GM18505 (cell line): ENCODE measurements at regions not wholly inside any gene's neighbourhood (a gene's known extent, or its start where the extent isn't known, plus 50 kb on each side); places are given as distances from the start of the nearest gene placed in this dataset.

Experiments
- ATAC-seq: cut with Tn5 transposase; IDR thresholded peaks from one replicate; pipeline ENCODE4 v1.9.1; 2021; ENCODE audit not compliant: unreplicated experiment
- POLR2A ChIP-seq: IDR thresholded peaks from 4 replicates; pipeline ENCODE4 v1.6.1; 2011; ENCODE audit warnings: borderline replicate concordance; ENCODE audit not compliant: insufficient read depth, insufficient read length; ENCODE audit errors: extremely low read depth

DNA sequence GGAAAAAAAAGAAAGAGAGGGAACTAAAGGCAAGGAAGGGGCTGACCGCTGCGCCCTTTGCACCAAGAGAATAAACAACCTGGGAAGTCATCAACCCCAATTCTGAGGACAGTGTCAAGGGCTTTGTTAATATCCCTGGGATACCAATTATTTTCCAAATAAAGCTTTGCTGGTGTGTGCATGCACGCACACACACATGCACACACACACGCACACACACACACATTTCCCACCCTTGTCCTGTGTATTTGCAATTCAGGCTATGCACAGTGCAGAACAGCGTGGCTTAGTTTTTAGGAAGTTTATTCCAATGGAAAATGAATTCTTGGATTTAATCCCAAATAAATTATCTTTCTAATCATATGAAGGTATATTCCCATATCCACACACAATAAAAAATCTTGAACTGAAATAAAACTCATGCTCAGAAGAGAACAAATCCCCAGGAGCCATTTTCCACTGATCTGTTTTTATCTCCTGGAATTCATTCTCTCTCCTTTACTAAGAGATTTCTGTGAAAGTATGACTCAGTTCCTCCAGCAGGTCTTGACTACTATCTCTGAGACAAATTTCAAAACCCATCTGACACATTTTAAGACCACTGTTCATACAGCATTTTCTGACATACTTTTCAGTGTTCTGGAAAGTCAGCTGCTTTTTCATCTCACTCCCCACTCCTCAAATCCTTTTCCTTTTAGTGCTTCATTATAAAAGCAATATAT is 334.4 kb upstream of the ATP2B1 start:
- TF ChIP-seq POLR2A, result no peak
- no peak for ATAC-seq

DNA sequence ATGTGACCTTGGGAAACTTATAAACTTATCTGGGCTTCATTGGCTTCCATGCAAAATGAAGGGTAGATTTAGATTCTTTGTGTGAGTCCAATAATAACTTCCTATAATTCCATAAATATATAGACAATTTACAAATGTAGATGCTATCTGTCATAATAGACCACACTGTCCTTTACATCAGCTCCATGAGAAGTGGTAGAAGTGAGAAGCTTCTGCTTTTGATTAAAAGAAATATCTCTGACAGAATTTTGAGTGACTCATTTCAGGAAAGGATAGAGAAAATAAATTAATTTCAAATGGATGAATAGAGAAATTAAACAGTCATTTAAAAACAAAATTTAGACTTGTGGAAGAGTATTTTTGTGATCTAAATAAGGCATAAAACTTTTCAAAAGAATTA is 329.7 kb upstream of the ATP2B1 start:
- no peak for ATAC-seq
- no peak for TF ChIP-seq POLR2A

- no peak for ATAC-seq
- TF ChIP-seq POLR2A, result no peak
Measured at GRCh38 chr12:90037740-90038139, 329.1 kb upstream of the ATP2B1 start.

GRCh38 chr12:90036637-90037036 is 328.0 kb upstream of the ATP2B1 start:
- no peak for ATAC-seq
- TF ChIP-seq POLR2A, result no peak

DNA sequence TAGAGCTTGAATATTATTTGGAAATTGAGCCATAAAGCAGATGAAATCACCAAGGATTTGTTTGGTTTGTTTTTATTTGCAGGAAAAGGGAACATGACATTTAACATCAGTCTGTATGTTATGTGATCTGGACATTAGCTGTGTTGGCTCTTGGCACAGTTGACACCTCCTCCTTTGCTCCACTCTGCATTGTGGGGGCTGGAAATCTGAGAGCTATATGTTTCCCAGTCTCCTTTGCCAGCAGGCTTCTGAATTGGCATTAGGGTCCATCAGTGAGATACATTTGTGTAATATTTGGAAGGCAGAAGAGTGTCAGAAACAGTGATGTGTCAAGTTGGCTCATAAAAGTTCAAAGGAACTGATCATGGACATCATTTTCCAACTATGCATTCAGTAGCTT is 322.1 kb upstream of the ATP2B1 start:
- ATAC-seq, result no peak
- TF ChIP-seq POLR2A, result no peak

DNA sequence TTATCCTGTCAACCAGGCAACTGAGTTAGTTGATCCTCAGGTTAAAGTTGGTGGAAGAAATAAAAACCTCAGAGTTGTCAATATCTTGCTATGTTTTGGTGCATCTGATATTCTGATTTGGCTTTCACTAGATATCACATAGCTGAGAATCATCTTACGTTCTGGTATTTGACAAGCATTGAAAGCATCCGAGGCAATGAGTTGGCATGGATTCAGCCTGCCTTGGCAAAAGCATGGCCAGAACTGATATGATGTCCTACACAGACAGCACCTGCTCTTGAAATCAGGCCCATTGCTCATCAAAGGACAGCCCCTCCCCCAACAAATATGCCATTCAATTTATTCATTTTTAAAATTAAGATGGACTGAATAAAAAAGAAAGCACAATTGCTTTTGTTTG is 320.7 kb upstream of the ATP2B1 start:
- TF ChIP-seq POLR2A, result no peak
- ATAC-seq, result no peak

DNA sequence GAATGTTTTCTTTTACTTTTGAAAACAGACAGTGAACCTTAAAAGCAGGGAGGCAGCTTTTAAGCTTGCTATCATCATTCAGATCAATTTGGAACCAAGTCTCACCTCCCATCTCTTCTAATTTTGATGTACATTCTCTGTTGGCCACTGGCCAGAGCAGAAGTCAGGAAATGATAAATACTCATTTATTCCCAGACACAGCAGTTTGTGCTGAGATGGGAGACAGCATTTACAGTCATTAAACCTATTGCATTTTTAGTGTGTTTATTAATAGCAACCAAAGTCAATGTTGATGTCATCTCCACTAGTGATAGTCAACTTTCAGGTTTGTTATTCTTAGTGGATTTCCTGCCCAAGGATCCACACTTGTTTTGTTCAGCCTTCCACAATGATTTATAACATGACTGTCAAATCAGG is 320.0 kb upstream of the ATP2B1 start:
- no peak for TF ChIP-seq POLR2A
- no peak for ATAC-seq

GRCh38 chr12:90027889-90028634 is 319.4 kb upstream of the ATP2B1 start:
- no peak for ATAC-seq
- TF ChIP-seq POLR2A, result no peak

GRCh38 chr12:90027041-90027440 is 318.4 kb upstream of the ATP2B1 start:
- ATAC-seq, result no peak
- no peak for TF ChIP-seq POLR2A

- no peak for ATAC-seq
- no peak for TF ChIP-seq POLR2A
Measured at GRCh38 chr12:90026516-90026915, 317.9 kb upstream of the ATP2B1 start.

GRCh38 chr12:90024262-90024661 is 315.6 kb upstream of the ATP2B1 start:
- no peak for TF ChIP-seq POLR2A
- ATAC-seq, result no peak

DNA sequence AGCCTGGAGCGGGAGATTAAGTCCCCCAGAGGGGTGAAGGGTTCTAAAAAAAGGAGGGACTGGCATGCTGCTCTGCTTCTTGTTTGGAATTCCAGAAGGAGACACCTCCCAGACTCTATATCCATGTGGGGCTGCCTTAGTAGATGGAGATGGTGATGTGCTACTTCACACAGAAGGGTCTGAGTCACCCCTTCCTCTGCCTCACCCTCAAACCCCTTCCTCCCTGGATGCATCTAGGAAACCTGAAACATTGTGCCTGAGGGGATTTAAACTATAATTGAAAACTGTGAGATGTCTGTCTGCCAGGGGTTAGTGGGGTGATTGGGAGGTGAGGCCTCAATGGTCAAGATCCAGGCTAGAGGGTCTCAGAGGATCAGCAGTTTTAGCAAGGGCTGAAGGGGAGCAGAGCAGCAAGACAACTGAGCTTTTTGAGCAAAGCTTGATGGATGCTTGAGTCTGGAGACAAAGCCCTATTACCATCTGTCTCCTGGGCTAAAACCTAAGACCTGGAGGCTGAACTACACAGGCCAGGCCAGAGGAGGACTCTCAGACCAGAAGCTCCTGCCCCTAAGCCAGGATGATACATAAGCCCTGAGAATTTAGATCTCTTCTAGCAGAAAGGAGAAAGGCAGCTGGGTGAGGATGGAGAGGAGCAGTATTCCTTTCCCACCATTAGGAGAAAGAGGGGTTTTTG is 314.7 kb upstream of the ATP2B1 start:
- TF ChIP-seq POLR2A, result no peak
- ATAC-seq, result no peak

DNA sequence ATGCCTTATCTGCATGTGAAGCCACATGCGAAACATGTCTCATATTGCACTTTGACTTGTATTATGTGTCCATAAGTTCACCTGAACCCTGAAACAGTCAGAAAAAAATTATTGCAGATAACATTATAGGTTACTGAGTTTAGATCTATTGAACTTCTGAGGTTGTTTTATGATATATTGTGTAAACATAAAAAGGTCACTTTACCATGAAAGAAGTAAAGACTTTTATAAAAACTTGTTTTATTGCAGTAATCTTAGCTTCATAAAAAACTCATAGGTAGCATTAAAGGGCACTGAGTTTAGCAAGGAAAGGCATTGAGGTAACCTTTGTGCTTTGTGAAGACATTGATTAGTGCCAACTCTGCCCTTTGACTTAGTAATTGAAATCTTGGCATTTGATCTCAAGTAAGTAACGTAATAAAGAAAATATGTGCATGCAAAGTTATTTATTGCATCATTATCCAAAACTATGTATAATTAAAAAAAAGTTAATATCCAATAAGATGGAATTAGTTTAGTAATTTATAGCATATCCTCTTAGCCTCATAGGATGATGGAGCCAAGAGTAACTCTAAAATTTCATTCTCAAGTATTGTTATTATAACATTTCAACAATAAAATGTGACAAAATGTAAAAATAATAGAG is 313.3 kb upstream of the ATP2B1 start:
- no peak for ATAC-seq
- no peak for TF ChIP-seq POLR2A

GRCh38 chr12:90020881-90021280 is 312.2 kb upstream of the ATP2B1 start:
- no peak for ATAC-seq
- no peak for TF ChIP-seq POLR2A

- TF ChIP-seq POLR2A, result no peak
- no peak for ATAC-seq
Measured at GRCh38 chr12:90020436-90020835, 311.8 kb upstream of the ATP2B1 start.
